Tibial artery (tissue), 4 donors: ENCODE measurements at regions not wholly inside any gene's neighbourhood (a gene's known extent, or its start where the extent isn't known, plus 50 kb on each side); places are given as distances from the start of the nearest gene placed in this dataset.

Experiments
- DNase-seq, 2 donors: peaks; one replicate each; pipeline ENCODE4 v3.0.0-alpha.2; 2019
- H3K27ac ChIP-seq, 2 donors: fragments of 200-600 bp; sonication (generic) in 1 of 2; 1 replicate in 1 of 2; 2 replicates in 1 of 2; pipeline ENCODE4 v1.5.1; 2018 to 2019; ENCODE audit warnings: mild to moderate bottlenecking in 1 of 2
- H3K27me3 ChIP-seq, 2 donors: fragments of 200-600 bp; sonication (generic) in 1 of 2; one replicate each; pipeline versions ENCODE4 v1.5.1 to v1.6.0; 2016 to 2019
- H3K36me3 ChIP-seq, 3 donors: fragments of 200-600 bp; sonication (generic) in 2 of 3; one replicate each; pipeline ENCODE4 v1.5.1; 2016 to 2019; ENCODE audit warnings: mild to moderate bottlenecking in 2 of 3
- H3K4me1 ChIP-seq, 4 donors: fragments of 200-600 bp; sonication (generic) in 2 of 4; 1 replicate in 3 of 4; 2 replicates in 1 of 4; pipeline ENCODE4 v1.5.1; 2016 to 2019
- H3K4me3 ChIP-seq, 2 donors: fragments of 200-600 bp; sonication (generic) in 1 of 2; 1 replicate in 1 of 2; 2 replicates in 1 of 2; pipeline ENCODE4 v1.5.1; 2018 to 2019; ENCODE audit warnings: mild to moderate bottlenecking in 2 of 2
- H3K9me3 ChIP-seq, 3 donors: fragments of 200-600 bp; sonication (generic) in 1 of 3; one replicate each; pipeline ENCODE4 v1.5.1; 2016 to 2019
- CTCF ChIP-seq, 2 experiments: fragments of 200-600 bp in 1 of 2; fragments of 450-650 bp in 1 of 2; IDR thresholded peaks; one replicate each; pipeline ENCODE4 v1.5.1; 2017 to 2019; ENCODE audit warnings: antibody characterized with exemption in 2 of 2, mild to moderate bottlenecking in 1 of 2, moderate library complexity in 1 of 2
- intact Hi-C: fragments of 100-400 bp; cut with DNase I; formaldehyde crosslinking; loops from one replicate; pipeline ENCODE4 v1.15.0; 2023; ENCODE audit warnings: low total_unique reads

GRCh38 chr12:90888316-90888715 lies 66.7 kb downstream of the CCER1 start:
- Histone ChIP-seq H3K27me3 (no peaks in the 10 kb centered on the region), H3K9me3 (no peaks in the 10 kb centered on the region), H3K4me1 (no peaks in the 10 kb centered on the region), H3K4me3 (no peak overlapping the region), H3K27ac (no peak overlapping the region), H3K36me3 (no peaks in the 10 kb centered on the region)
- intact Hi-C loops, result no loop called here
- DNase-seq, result no peak
- TF ChIP-seq CTCF (IDR thresholded peaks at IDR 0.05), result no peak

DNA sequence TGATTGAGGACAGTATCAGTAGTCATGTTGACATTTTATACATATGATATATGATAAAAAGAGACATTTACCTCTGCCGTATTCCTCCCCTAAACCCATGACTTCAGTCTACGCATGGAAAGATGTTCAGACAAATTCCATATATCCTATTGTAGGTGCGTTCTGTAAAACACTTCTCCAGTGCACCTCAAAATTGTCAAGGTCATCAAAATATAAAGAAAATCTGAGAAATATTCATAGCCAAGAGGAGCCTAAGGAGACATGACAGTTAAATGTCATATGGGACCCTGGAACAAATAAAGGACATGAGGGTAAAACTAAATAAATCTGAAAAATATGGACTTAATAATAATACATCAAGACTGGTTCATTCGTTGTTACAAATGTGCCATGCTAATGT lies 71.5 kb downstream of the CCER1 start:
- DNase-seq, result no peak
- Histone ChIP-seq H3K4me3 (no peak overlapping the region), H3K9me3 (no peaks in the 10 kb centered on the region), H3K4me1 (no peaks in the 10 kb centered on the region), H3K36me3 (no peaks in the 10 kb centered on the region), H3K27me3 (no peaks in the 10 kb centered on the region), H3K27ac (no peak overlapping the region)
- no peak for TF ChIP-seq CTCF (IDR thresholded peaks at IDR 0.05)
- intact Hi-C loops, result no loop called here

DNA sequence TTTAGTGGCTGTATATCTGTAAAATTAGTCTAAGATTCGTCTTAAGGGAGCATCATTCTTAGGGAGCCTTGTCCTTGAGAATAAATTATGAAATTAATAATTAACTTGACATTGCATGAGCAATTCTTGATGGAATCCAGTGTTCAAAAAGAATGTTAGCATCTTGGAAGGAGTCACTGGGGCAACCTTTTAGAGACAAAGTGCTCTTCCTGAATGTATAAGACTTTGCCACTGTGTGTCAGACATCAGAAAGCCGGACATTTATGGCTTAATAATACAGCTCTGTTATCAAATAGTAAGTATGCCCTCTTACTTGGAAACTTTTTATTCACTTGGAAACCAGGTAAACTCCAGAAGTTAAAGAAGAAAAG lies 83.3 kb downstream of the CCER1 start:
- no peaks in the 10 kb centered on the region for H3K9me3 ChIP-seq
- H3K27me3 ChIP-seq, result no peaks in the 10 kb centered on the region
- no peaks in the 10 kb centered on the region for H3K4me1 ChIP-seq
- H3K36me3 ChIP-seq, result no peaks in the 10 kb centered on the region
- no peak for TF ChIP-seq CTCF (IDR thresholded peaks at IDR 0.05)
- no peak for DNase-seq
- no peak overlapping the region for H3K4me3 ChIP-seq
- no peak overlapping the region for H3K27ac ChIP-seq
- intact Hi-C loops, result no loop called here

GRCh38 chr12:90870971-90871725 lies 83.8 kb downstream of the CCER1 start:
- Histone ChIP-seq H3K4me1 (no peaks in the 10 kb centered on the region), H3K4me3 (no peak overlapping the region), H3K27me3 (no peaks in the 10 kb centered on the region), H3K36me3 (no peaks in the 10 kb centered on the region), H3K27ac (no peak overlapping the region), H3K9me3 (no peaks in the 10 kb centered on the region)
- TF ChIP-seq CTCF (IDR thresholded peaks at IDR 0.05), result no peak
- no peak for DNase-seq
- intact Hi-C loops, result no loop called here

- intact Hi-C loops, result no loop called here
- no peaks in the 10 kb centered on the region for H3K36me3 ChIP-seq
- H3K4me3 ChIP-seq, result no peak overlapping the region
- H3K4me1 ChIP-seq, result no peaks in the 10 kb centered on the region
- no peak overlapping the region for H3K27ac ChIP-seq
- H3K9me3 ChIP-seq, result no peaks in the 10 kb centered on the region
- H3K27me3 ChIP-seq, result no peaks in the 10 kb centered on the region
- no peak for DNase-seq
- TF ChIP-seq CTCF (IDR thresholded peaks at IDR 0.05), result no peak
These were observed 86.3 kb downstream of the CCER1 start for GRCh38 chr12:90868626-90869025.

DNA sequence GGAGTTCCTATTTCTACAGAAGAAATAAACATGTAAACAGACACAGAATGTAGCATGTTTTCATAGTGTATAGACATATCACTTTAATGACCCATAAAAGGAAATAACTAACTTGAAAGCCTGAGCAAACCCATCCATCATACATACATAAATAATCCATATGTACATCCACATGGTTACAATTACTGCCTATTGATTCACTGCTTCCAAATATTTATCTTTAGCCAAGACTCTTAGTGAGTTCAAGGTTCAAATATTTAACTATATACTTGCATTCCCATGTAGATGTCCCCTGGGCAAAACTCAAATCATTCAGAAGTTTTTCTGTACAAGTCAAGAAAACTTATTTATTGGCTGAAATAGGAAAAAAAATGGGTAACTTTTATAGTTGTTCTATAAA lies 95.4 kb downstream of the CCER1 start:
- no peaks in the 10 kb centered on the region for H3K9me3 ChIP-seq
- H3K27me3 ChIP-seq, result no peaks in the 10 kb centered on the region
- no peak for TF ChIP-seq CTCF (IDR thresholded peaks at IDR 0.05)
- H3K27ac ChIP-seq, result no peak overlapping the region
- no peak for DNase-seq
- H3K4me1 ChIP-seq, result no peaks in the 10 kb centered on the region
- H3K4me3 ChIP-seq, result no peak overlapping the region
- no peaks in the 10 kb centered on the region for H3K36me3 ChIP-seq
- intact Hi-C loops, result no loop called here
